GM23338 (cell line): ENCODE measurements at regions not wholly inside any gene's neighbourhood (a gene's known extent, or its start where the extent isn't known, plus 50 kb on each side); places are given as distances from the start of the nearest gene placed in this dataset.

Experiments
- ATAC-seq: fragments of 200-7000 bp; cut with Tn5 transposase; 3 replicates; pipeline ENCODE4 v1.9.1; 2020
- DNase-seq: peaks from one replicate; pipeline ENCODE4 v3.0.0-alpha.2; 2015; ENCODE audit warnings: low spot score
- H2AFZ ChIP-seq: fragments of 200-600 bp; sonication (generic); 2 replicates; pipeline ENCODE4 v1.8.0; 2016; ENCODE audit warnings: antibody characterized with exemption, mild to moderate bottlenecking, moderate library complexity
- H3F3A ChIP-seq: fragments of 200-600 bp; sonication (generic); replicated peaks from 2 replicates; pipeline ENCODE4 v1.8.0; 2017; ENCODE audit warnings: antibody characterized with exemption, mixed run types, low read depth
- H3K27ac ChIP-seq: fragments of 200-600 bp; sonication (generic); 2 replicates; pipeline ENCODE4 v1.6.1; 2016; ENCODE audit warnings: low read depth
- H3K27me3 ChIP-seq: fragments of 200-600 bp; sonication (generic); 2 replicates; pipeline ENCODE4 v1.8.0; 2016; ENCODE audit warnings: mild to moderate bottlenecking, mixed run types, moderate library complexity; ENCODE audit not compliant: insufficient read depth
- H3K36me3 ChIP-seq: fragments of 200-600 bp; sonication (generic); 2 replicates; pipeline ENCODE4 v1.8.0; 2016; ENCODE audit warnings: mild to moderate bottlenecking; ENCODE audit not compliant: insufficient read depth
- H3K4me1 ChIP-seq: fragments of 200-600 bp; sonication (generic); 2 replicates; pipeline ENCODE4 v1.8.0; 2016; ENCODE audit warnings: mild to moderate bottlenecking, moderate library complexity; ENCODE audit not compliant: insufficient read depth
- H3K4me2 ChIP-seq: fragments of 200-600 bp; sonication (generic); 2 replicates; pipeline ENCODE4 v1.7.1; 2017; ENCODE audit warnings: mixed run types
- H3K4me3 ChIP-seq: fragments of 200-600 bp; sonication (generic); 2 replicates; pipeline ENCODE4 v1.6.1; 2016; ENCODE audit warnings: mixed run types
- H3K79me2 ChIP-seq: fragments of 200-600 bp; sonication (generic); replicated peaks from 2 replicates; pipeline ENCODE4 v1.8.0; 2017; ENCODE audit warnings: mild to moderate bottlenecking; ENCODE audit not compliant: insufficient read depth
- H3K9me2 ChIP-seq: fragments of 200-600 bp; sonication (generic); 2 replicates; pipeline ENCODE4 v1.8.0; 2017; ENCODE audit not compliant: insufficient read depth
- H4K20me1 ChIP-seq: fragments of 200-600 bp; sonication (generic); replicated peaks from 2 replicates; pipeline ENCODE4 v1.8.0; 2017; ENCODE audit warnings: mild to moderate bottlenecking; ENCODE audit not compliant: insufficient read depth
- H3K27ac Mint-ChIP-seq: 2 replicates; pipeline ENCODE4 v1.8.0; 2020; ENCODE audit warnings: inconsistent platforms, mild to moderate bottlenecking, moderate library complexity, mixed read lengths
- H3K27me3 Mint-ChIP-seq: 3 replicates; pipeline ENCODE4 v1.8.0; 2022; ENCODE audit warnings: low read depth, mild to moderate bottlenecking, moderate library complexity, mixed read lengths, inconsistent platforms; ENCODE audit not compliant: insufficient read depth, poor library complexity
- H3K36me3 Mint-ChIP-seq: 3 replicates; pipeline ENCODE4 v1.8.0; 2021; ENCODE audit warnings: low read depth, mild to moderate bottlenecking, inconsistent platforms, moderate library complexity, mixed read lengths
- H3K4me1 Mint-ChIP-seq: 3 replicates; pipeline ENCODE4 v1.8.0; 2020; ENCODE audit warnings: mild to moderate bottlenecking, inconsistent platforms, mixed read lengths
- H3K4me3 Mint-ChIP-seq: 3 replicates; pipeline ENCODE4 v1.8.0; 2021; ENCODE audit warnings: moderate library complexity, mild to moderate bottlenecking, inconsistent platforms, mixed read lengths
- H3K9me3 Mint-ChIP-seq: 3 replicates; pipeline ENCODE4 v1.8.0; 2020; ENCODE audit warnings: moderate library complexity, mild to moderate bottlenecking, inconsistent platforms, mixed read lengths
- CREB1 ChIP-seq: fragments of 250-450 bp; sonication (Bioruptor Pico); IDR thresholded peaks from 2 replicates; pipeline ENCODE4 v1.5.0; 2020; ENCODE audit warnings: low read depth, mild to moderate bottlenecking, moderate library complexity
- CTCF ChIP-seq, 2 experiments: fragments of 200-600 bp in 1 of 2; sonication (generic) in 1 of 2; conservative IDR thresholded peaks; 2 replicates each; pipeline versions ENCODE4 v1.5.1 to v1.6.1; 2016 to 2017; ENCODE audit warnings: antibody characterized with exemption in 2 of 2, low read depth in 2 of 2, mild to moderate bottlenecking in 2 of 2, moderate library complexity in 1 of 2
- ETS1 ChIP-seq: IDR thresholded peaks from 2 replicates; pipeline ENCODE4 v1.6.1; 2016; ENCODE audit warnings: antibody characterized with exemption
- EZH2 ChIP-seq: fragments of 200-600 bp; sonication (generic); IDR thresholded peaks from one replicate; pipeline ENCODE4 v1.8.0; 2017; ENCODE audit warnings: antibody characterized with exemption, mild to moderate bottlenecking, low read depth; ENCODE audit not compliant: unreplicated experiment
- EZH2phosphoT487 ChIP-seq: fragments of 200-600 bp; sonication (generic); IDR thresholded peaks from one replicate; pipeline ENCODE4 v1.8.1; 2018; ENCODE audit warnings: antibody characterized with exemption; ENCODE audit not compliant: unreplicated experiment
- JUNB ChIP-seq: IDR thresholded peaks from one replicate; pipeline ENCODE4 v1.6.1; 2016; ENCODE audit warnings: antibody characterized with exemption; ENCODE audit not compliant: unreplicated experiment
- NANOG ChIP-seq: IDR thresholded peaks from 2 replicates; pipeline ENCODE4 v1.6.1; 2016; ENCODE audit warnings: antibody characterized with exemption, borderline replicate concordance
- POLR2AphosphoS5 ChIP-seq: IDR thresholded peaks from 2 replicates; pipeline ENCODE4 v1.6.1; 2016; ENCODE audit warnings: antibody characterized with exemption, low read depth
- STAT1 ChIP-seq: IDR thresholded peaks from one replicate; pipeline ENCODE4 v1.6.1; 2016; ENCODE audit warnings: antibody characterized with exemption; ENCODE audit not compliant: unreplicated experiment
- ZNF114 ChIP-seq: fragments of 250-450 bp; sonication (Bioruptor Pico); IDR thresholded peaks from 2 replicates; pipeline ENCODE4 v1.5.0; 2020; ENCODE audit warnings: mild to moderate bottlenecking, moderate library complexity
- ZNF331 ChIP-seq: fragments of 250-450 bp; sonication (Bioruptor Pico); IDR thresholded peaks from 2 replicates; pipeline ENCODE4 v1.5.0; 2020; ENCODE audit warnings: low read depth, mild to moderate bottlenecking, moderate library complexity
- TF ChIP-seq, protein P1 (sequence below): IDR thresholded peaks from one replicate; pipeline ENCODE4 v1.6.1; 2018; ENCODE audit warnings: antibody characterized with exemption; ENCODE audit not compliant: unreplicated experiment
- TF ChIP-seq, protein P2 (sequence below): fragments of 250-450 bp; sonication (Bioruptor Pico); IDR thresholded peaks from 2 replicates; pipeline ENCODE4 v1.5.0; 2020; ENCODE audit warnings: mild to moderate bottlenecking, moderate library complexity

DNA sequence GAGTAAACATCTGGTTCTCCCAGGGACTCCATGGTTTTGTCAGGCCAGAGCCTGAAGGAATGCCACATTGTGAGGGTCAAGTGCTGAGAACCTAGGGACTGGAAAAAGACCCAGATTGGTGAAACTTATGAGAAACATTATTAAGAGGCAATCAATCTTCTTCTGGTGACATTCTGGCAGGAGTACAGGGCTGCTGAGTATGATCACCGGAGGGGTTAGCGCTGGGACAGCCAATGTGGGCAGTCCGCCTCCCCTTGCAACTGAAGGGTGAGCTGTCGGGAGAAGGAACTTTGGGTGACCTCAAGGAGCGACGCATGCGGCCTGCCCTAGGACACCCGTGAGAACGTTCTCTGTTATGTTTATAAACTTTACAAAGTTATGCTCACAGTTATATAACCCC, 429.0 kb downstream of the LMO4 start:
- DNase-seq (no peak), ATAC-seq (no peak)
- no peaks in the 10 kb centered on the region for H3K36me3 ChIP-seq
- no peaks in the 10 kb centered on the region for H3F3A ChIP-seq
- Mint-ChIP-seq H3K9me3 (no peaks in the 10 kb centered on the region; the same call in 2 of the 3 replicates), H3K27me3 (no peaks in the 10 kb centered on the region), H3K36me3 (no peaks in the 10 kb centered on the region), H3K27ac (no peak overlapping the region), H3K4me1 (no peaks in the 10 kb centered on the region), H3K4me3 (no peak overlapping the region)
- no peak overlapping the region for H3K4me3 ChIP-seq
- H3K4me2 ChIP-seq, result no peak overlapping the region
- H3K4me1 ChIP-seq, result no peaks in the 10 kb centered on the region
- TF ChIP-seq ETS1 (no peak), CREB1 (CRISPR knock-in tag) (no peak), NANOG (no peak), ZNF114 (CRISPR knock-in tag) (no peak), STAT1 (no peak), JUNB (no peak), EZH2phosphoT487 (no peak), POLR2AphosphoS5 (no peak), EZH2 (no peak), CTCF (conservative IDR thresholded peaks at IDR 0.05; ENCODE audit: low read depth in 2 of 2) (no peak), ZNF331 (CRISPR knock-in tag) (no peak)
- TF ChIP-seq, protein P1, sequence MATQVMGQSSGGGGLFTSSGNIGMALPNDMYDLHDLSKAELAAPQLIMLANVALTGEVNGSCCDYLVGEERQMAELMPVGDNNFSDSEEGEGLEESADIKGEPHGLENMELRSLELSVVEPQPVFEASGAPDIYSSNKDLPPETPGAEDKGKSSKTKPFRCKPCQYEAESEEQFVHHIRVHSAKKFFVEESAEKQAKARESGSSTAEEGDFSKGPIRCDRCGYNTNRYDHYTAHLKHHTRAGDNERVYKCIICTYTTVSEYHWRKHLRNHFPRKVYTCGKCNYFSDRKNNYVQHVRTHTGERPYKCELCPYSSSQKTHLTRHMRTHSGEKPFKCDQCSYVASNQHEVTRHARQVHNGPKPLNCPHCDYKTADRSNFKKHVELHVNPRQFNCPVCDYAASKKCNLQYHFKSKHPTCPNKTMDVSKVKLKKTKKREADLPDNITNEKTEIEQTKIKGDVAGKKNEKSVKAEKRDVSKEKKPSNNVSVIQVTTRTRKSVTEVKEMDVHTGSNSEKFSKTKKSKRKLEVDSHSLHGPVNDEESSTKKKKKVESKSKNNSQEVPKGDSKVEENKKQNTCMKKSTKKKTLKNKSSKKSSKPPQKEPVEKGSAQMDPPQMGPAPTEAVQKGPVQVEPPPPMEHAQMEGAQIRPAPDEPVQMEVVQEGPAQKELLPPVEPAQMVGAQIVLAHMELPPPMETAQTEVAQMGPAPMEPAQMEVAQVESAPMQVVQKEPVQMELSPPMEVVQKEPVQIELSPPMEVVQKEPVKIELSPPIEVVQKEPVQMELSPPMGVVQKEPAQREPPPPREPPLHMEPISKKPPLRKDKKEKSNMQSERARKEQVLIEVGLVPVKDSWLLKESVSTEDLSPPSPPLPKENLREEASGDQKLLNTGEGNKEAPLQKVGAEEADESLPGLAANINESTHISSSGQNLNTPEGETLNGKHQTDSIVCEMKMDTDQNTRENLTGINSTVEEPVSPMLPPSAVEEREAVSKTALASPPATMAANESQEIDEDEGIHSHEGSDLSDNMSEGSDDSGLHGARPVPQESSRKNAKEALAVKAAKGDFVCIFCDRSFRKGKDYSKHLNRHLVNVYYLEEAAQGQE, result no peak
- TF ChIP-seq, protein P2, sequence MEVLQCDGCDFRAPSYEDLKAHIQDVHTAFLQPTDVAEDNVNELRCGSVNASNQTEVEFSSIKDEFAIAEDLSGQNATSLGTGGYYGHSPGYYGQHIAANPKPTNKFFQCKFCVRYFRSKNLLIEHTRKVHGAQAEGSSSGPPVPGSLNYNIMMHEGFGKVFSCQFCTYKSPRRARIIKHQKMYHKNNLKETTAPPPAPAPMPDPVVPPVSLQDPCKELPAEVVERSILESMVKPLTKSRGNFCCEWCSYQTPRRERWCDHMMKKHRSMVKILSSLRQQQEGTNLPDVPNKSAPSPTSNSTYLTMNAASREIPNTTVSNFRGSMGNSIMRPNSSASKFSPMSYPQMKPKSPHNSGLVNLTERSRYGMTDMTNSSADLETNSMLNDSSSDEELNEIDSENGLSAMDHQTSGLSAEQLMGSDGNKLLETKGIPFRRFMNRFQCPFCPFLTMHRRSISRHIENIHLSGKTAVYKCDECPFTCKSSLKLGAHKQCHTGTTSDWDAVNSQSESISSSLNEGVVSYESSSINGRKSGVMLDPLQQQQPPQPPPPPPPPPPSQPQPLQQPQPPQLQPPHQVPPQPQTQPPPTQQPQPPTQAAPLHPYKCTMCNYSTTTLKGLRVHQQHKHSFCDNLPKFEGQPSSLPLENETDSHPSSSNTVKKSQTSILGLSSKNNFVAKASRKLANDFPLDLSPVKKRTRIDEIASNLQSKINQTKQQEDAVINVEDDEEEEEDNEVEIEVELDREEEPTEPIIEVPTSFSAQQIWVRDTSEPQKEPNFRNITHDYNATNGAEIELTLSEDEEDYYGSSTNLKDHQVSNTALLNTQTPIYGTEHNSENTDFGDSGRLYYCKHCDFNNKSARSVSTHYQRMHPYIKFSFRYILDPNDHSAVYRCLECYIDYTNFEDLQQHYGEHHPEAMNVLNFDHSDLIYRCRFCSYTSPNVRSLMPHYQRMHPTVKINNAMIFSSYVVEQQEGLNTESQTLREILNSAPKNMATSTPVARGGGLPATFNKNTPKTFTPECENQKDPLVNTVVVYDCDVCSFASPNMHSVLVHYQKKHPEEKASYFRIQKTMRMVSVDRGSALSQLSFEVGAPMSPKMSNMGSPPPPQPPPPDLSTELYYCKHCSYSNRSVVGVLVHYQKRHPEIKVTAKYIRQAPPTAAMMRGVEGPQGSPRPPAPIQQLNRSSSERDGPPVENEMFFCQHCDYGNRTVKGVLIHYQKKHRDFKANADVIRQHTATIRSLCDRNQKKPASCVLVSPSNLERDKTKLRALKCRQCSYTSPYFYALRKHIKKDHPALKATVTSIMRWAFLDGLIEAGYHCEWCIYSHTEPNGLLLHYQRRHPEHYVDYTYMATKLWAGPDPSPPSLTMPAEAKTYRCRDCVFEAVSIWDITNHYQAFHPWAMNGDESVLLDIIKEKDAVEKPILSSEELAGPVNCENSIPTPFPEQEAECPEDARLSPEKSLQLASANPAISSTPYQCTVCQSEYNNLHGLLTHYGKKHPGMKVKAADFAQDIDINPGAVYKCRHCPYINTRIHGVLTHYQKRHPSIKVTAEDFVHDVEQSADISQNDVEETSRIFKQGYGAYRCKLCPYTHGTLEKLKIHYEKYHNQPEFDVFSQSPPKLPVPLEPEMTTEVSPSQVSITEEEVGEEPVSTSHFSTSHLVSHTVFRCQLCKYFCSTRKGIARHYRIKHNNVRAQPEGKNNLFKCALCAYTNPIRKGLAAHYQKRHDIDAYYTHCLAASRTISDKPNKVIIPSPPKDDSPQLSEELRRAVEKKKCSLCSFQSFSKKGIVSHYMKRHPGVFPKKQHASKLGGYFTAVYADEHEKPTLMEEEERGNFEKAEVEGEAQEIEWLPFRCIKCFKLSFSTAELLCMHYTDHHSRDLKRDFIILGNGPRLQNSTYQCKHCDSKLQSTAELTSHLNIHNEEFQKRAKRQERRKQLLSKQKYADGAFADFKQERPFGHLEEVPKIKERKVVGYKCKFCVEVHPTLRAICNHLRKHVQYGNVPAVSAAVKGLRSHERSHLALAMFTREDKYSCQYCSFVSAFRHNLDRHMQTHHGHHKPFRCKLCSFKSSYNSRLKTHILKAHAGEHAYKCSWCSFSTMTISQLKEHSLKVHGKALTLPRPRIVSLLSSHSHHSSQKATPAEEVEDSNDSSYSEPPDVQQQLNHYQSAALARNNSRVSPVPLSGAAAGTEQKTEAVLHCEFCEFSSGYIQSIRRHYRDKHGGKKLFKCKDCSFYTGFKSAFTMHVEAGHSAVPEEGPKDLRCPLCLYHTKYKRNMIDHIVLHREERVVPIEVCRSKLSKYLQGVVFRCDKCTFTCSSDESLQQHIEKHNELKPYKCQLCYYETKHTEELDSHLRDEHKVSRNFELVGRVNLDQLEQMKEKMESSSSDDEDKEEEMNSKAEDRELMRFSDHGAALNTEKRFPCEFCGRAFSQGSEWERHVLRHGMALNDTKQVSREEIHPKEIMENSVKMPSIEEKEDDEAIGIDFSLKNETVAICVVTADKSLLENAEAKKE (CRISPR knock-in tag), result no peak
- H4K20me1 ChIP-seq, result no peaks in the 10 kb centered on the region
- no peaks in the 10 kb centered on the region for H3K9me2 ChIP-seq
- no peaks in the 10 kb centered on the region for H3K27me3 ChIP-seq
- no peaks in the 10 kb centered on the region for H3K79me2 ChIP-seq
- no peak overlapping the region for H3K27ac ChIP-seq
- H2AFZ ChIP-seq, result no peak overlapping the region
